H9 (cell line): ENCODE measurements at regions not wholly inside any gene's neighbourhood (a gene's known extent, or its start where the extent isn't known, plus 50 kb on each side); places are given as distances from the start of the nearest gene placed in this dataset.
"Not testable (repeated sequence)": the region's sequence is repeated elsewhere in the genome, so short reads cannot be mapped to it uniquely, and the experiment has no call there.

Source experiments
- DNase-seq: peaks from one replicate; pipeline ENCODE4 v3.0.0-alpha.2; 2017
- H2AFZ ChIP-seq: one replicate; pipeline ENCODE4 v1.6.1; 2013; ENCODE audit warnings: mild to moderate bottlenecking, low read length, control low read depth, moderate library complexity
- H2AK5ac ChIP-seq: 2 replicates; pipeline ENCODE4 v1.6.1; 2013; ENCODE audit warnings: low read length, control low read depth, mixed read lengths; ENCODE audit not compliant: insufficient read length
- H2BK120ac ChIP-seq: one replicate; pipeline ENCODE4 v1.6.1; 2013; ENCODE audit warnings: low read depth, mild to moderate bottlenecking, low read length, control low read depth, inconsistent platforms; ENCODE audit not compliant: poor library complexity, severe bottlenecking
- H2BK12ac ChIP-seq: 2 replicates; pipeline ENCODE4 v1.6.1; 2013; ENCODE audit warnings: low read length, control low read depth, mixed read lengths, low read depth; ENCODE audit not compliant: insufficient read length
- H2BK15ac ChIP-seq: 2 replicates; pipeline ENCODE4 v1.6.1; 2013; ENCODE audit warnings: low read depth, low read length, control low read depth
- H2BK20ac ChIP-seq: one replicate; pipeline ENCODE4 v1.6.1; 2013; ENCODE audit warnings: low read depth, mild to moderate bottlenecking, low read length, control low read depth, inconsistent platforms; ENCODE audit not compliant: poor library complexity, severe bottlenecking
- H2BK5ac ChIP-seq: 2 replicates; pipeline ENCODE4 v1.6.1; 2013; ENCODE audit warnings: low read length, control low read depth, mixed read lengths; ENCODE audit not compliant: insufficient read length
- H3K14ac ChIP-seq: 2 replicates; pipeline ENCODE4 v1.6.1; 2013; ENCODE audit warnings: low read length, control low read depth; ENCODE audit not compliant: insufficient read depth
- H3K18ac ChIP-seq: 2 replicates; pipeline ENCODE4 v1.6.1; 2013; ENCODE audit warnings: low read depth, mild to moderate bottlenecking, mixed read lengths, low read length, control low read depth; ENCODE audit not compliant: insufficient read length
- H3K23ac ChIP-seq: 2 replicates; pipeline ENCODE4 v1.6.1; 2013; ENCODE audit warnings: low read length, control low read depth, mixed read lengths, low read depth; ENCODE audit not compliant: insufficient read length
- H3K23me2 ChIP-seq: 2 replicates; pipeline ENCODE4 v1.6.1; 2013; ENCODE audit warnings: low read depth, mild to moderate bottlenecking, mixed read lengths, low read length, control low read depth; ENCODE audit not compliant: insufficient read length, poor library complexity, severe bottlenecking
- H3K27ac ChIP-seq: 2 replicates; pipeline ENCODE4 v1.5.1; 2013; ENCODE audit warnings: low read length, control low read depth, mixed read lengths, low read depth; ENCODE audit not compliant: insufficient read length
- H3K27me3 ChIP-seq: 2 replicates; pipeline ENCODE4 v1.6.1; 2013; ENCODE audit warnings: low read length, control low read depth, inconsistent platforms; ENCODE audit not compliant: insufficient read depth
- H3K4ac ChIP-seq: 2 replicates; pipeline ENCODE4 v1.6.1; 2013; ENCODE audit warnings: low read depth, mild to moderate bottlenecking, control low read depth, inconsistent platforms, low read length, moderate library complexity
- H3K4me1 ChIP-seq: 2 replicates; pipeline ENCODE4 v1.6.1; 2013; ENCODE audit warnings: low read length, control low read depth, inconsistent platforms; ENCODE audit not compliant: insufficient read depth
- H3K4me2 ChIP-seq: 2 replicates; pipeline ENCODE4 v1.6.1; 2013; ENCODE audit warnings: low read length, control low read depth, mixed read lengths; ENCODE audit not compliant: insufficient read length, insufficient read depth
- H3K56ac ChIP-seq: 2 replicates; pipeline ENCODE4 v1.6.1; 2013; ENCODE audit warnings: low read depth, mild to moderate bottlenecking, mixed read lengths, low read length, control low read depth; ENCODE audit not compliant: insufficient read length
- H3K79me1 ChIP-seq: 2 replicates; pipeline ENCODE4 v1.6.1; 2013; ENCODE audit warnings: low read depth, mild to moderate bottlenecking, moderate library complexity, low read length, control low read depth, inconsistent platforms; ENCODE audit not compliant: insufficient read depth, poor library complexity, severe bottlenecking
- H3K79me2 ChIP-seq: 2 replicates; pipeline ENCODE4 v1.6.1; 2013; ENCODE audit warnings: low read length, control low read depth, inconsistent platforms; ENCODE audit not compliant: insufficient read depth
- H3K9ac ChIP-seq: 2 replicates; pipeline ENCODE4 v1.6.1; 2013; ENCODE audit warnings: low read length, control low read depth, mixed read lengths; ENCODE audit not compliant: insufficient read length; ENCODE audit errors: extremely low read depth
- H3K9me3 ChIP-seq: one replicate; pipeline ENCODE4 v1.6.1; 2013; ENCODE audit warnings: low read depth, low read length, inconsistent platforms; ENCODE audit not compliant: control insufficient read depth
- H3T11ph ChIP-seq: one replicate; pipeline ENCODE4 v1.6.1; 2013; ENCODE audit warnings: mild to moderate bottlenecking, low read length, control low read depth, inconsistent platforms
- H4K20me1 ChIP-seq: one replicate; pipeline ENCODE4 v1.6.1; 2013; ENCODE audit not compliant: control insufficient read depth, insufficient read length, insufficient read depth
- H4K5ac ChIP-seq: 2 replicates; pipeline ENCODE4 v1.6.1; 2013; ENCODE audit warnings: low read depth, mild to moderate bottlenecking, mixed read lengths, low read length, control low read depth; ENCODE audit not compliant: insufficient read length
- H4K8ac ChIP-seq: replicated peaks from 2 replicates; pipeline ENCODE4 v1.6.1; 2013; ENCODE audit warnings: low read length, control low read depth, mixed read lengths, low read depth; ENCODE audit not compliant: insufficient read length
- H4K91ac ChIP-seq: 2 replicates; pipeline ENCODE4 v1.6.1; 2013; ENCODE audit warnings: low read depth, mild to moderate bottlenecking, moderate library complexity, mixed read lengths, low read length, control low read depth; ENCODE audit not compliant: insufficient read length
- H3K27ac Mint-ChIP-seq, 3 experiments: 2 replicates in 2 of 3; 3 replicates in 1 of 3; pipeline ENCODE4 v1.8.0; 2020 to 2021; ENCODE audit warnings: mixed read lengths in 3 of 3, mild to moderate bottlenecking in 1 of 3, moderate library complexity in 1 of 3
- H3K27me3 Mint-ChIP-seq: 2 replicates; pipeline ENCODE4 v1.8.0; 2021; ENCODE audit warnings: low read depth, mild to moderate bottlenecking, moderate library complexity, mixed read lengths
- H3K36me3 Mint-ChIP-seq, 3 experiments: 2 replicates in 2 of 3; 3 replicates in 1 of 3; pipeline ENCODE4 v1.8.0; 2020 to 2021; ENCODE audit warnings: low read depth in 3 of 3, mixed read lengths in 3 of 3; ENCODE audit not compliant: insufficient read depth in 1 of 3
- H3K4me1 Mint-ChIP-seq, 2 experiments: 2 replicates each; pipeline ENCODE4 v1.8.0; 2020; ENCODE audit warnings: mixed read lengths in 2 of 2
- H3K4me3 Mint-ChIP-seq, 2 experiments: 2 replicates in 1 of 2; 3 replicates in 1 of 2; pipeline ENCODE4 v1.8.0; 2020 to 2021; ENCODE audit warnings: mild to moderate bottlenecking in 2 of 2, mixed read lengths in 2 of 2, moderate library complexity in 1 of 2
- H3K9me3 Mint-ChIP-seq, 2 experiments: 2 replicates in 1 of 2; 3 replicates in 1 of 2; pipeline ENCODE4 v1.8.0; 2020; ENCODE audit warnings: mild to moderate bottlenecking in 2 of 2, mixed read lengths in 2 of 2, moderate library complexity in 1 of 2
- WGBS: extraction: QIAGEN DNeasy Blood & Tissue Kit; methylation state at CpG from one replicate; pipeline ENCODE4 v1.1.7; 2013; ENCODE audit warnings: missing lambda C conversion rate, low lambda C conversion rate, mixed read lengths; ENCODE audit not compliant: insufficient read length; ENCODE audit errors: extremely low coverage; 5-methylcytosine and 5-hydroxymethylcytosine counted together

GRCh38 chr1:83208540-83208939, 790.4 kb downstream of the TTLL7 start:
- not testable (repeated sequence) for H2BK20ac ChIP-seq, H2AK5ac ChIP-seq, H4K5ac ChIP-seq, H2BK120ac ChIP-seq, H3K4ac ChIP-seq, H3K4me3 Mint-ChIP-seq, H3K9ac ChIP-seq, H3K36me3 Mint-ChIP-seq, H3K23ac ChIP-seq, H2BK15ac ChIP-seq, H3K18ac ChIP-seq, H3K56ac ChIP-seq, H2AFZ ChIP-seq, H3K27me3 ChIP-seq, H4K91ac ChIP-seq, H4K20me1 ChIP-seq, H3K23me2 ChIP-seq, H3K79me2 ChIP-seq, H3K79me1 ChIP-seq, H4K8ac ChIP-seq, H3K27me3 Mint-ChIP-seq, H3K9me3 ChIP-seq, H3K14ac ChIP-seq, H3K4me1 ChIP-seq, H3T11ph ChIP-seq, H3K4me2 ChIP-seq, H3K9me3 Mint-ChIP-seq, H2BK5ac ChIP-seq, H2BK12ac ChIP-seq
- WGBS: no CpG with 5 or more reads among the region's 4 CpGs
- Mint-ChIP-seq H3K27ac (peak overlapping the region; percentile 85 to 93 (median 91); a peak in 6 of 7 replicates), H3K4me1 (peaks cover 13 to 18% of the 10 kb centered on the region in 2 experiments)
- DNase-seq: peak; percentile 30
- peak overlapping the region; percentile 70 for H3K27ac ChIP-seq

DNA sequence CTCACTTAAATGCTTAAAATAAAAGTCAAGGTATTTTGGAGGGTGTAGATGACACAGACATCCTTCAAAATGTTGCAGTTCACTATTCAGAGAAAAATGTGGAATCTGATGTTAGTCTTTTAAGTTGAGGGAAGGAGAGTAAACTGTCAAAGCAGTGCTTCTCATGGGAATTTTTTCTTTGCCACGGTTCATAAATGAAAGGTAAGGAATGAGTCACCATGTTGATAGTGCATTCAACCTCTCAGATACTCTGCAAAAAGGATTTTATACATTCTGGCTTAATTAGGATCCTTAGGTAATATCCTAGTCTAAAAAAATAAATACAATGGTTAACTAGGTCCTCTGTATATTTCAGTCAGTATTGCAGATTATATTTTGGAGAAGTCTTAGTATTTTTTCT, 804.3 kb downstream of the TTLL7 start:
- WGBS: no CpG with 5 or more reads among the region's 1 CpG

More for the DNA sequence above, 804.3 kb downstream of the TTLL7 start:
- H3K36me3 Mint-ChIP-seq, H4K5ac ChIP-seq, DNase-seq, H3K27me3 Mint-ChIP-seq, H2BK12ac ChIP-seq, H3K23ac ChIP-seq, H3K14ac ChIP-seq, H2BK120ac ChIP-seq, H4K91ac ChIP-seq, H3T11ph ChIP-seq, H3K4me1 Mint-ChIP-seq, H2BK5ac ChIP-seq, H3K18ac ChIP-seq, H4K8ac ChIP-seq, H2BK15ac ChIP-seq, H3K9me3 ChIP-seq, H2BK20ac ChIP-seq, H3K23me2 ChIP-seq, H3K4me3 Mint-ChIP-seq, H3K56ac ChIP-seq, H2AFZ ChIP-seq, H3K27ac Mint-ChIP-seq, H3K79me1 ChIP-seq, H3K27me3 ChIP-seq, H3K4me2 ChIP-seq, H2AK5ac ChIP-seq, H3K4ac ChIP-seq, H3K27ac ChIP-seq, H3K79me2 ChIP-seq, H3K9ac ChIP-seq, H3K9me3 Mint-ChIP-seq, H4K20me1 ChIP-seq, H3K4me1 ChIP-seq: not testable (repeated sequence)
